ENCODE measurements at regions not wholly inside any gene's neighbourhood (a gene's known extent, or its start where the extent isn't known, plus 50 kb on each side); places are given as distances from the start of the nearest gene placed in this dataset.

DNA sequence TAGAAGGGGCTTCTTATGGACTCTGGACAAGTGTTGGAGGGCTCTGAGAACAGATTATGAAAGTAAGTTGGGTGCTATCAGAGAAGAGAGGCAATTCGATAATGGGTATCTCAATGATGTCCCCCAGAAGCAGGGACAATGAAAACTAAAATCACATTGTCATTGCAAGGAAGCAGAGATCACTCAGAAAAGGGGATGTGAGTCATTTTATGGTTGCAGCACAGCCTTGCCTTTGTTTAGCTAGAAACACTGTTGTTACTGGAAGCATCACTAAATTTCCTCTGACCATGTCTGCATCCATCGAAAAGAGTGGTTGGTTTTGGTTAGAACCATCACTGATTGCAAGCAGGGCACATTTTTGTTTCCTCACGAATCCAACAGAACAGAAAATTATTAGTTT, 246.8 kb upstream of the NWD2 start:
- Mint-ChIP-seq H3K4me3 (no peak overlapping the region), H3K27ac (no peak overlapping the region), H3K9me3 (peaks cover 3% of the 10 kb centered on the region), H3K27me3 (no peaks in the 10 kb centered on the region), H3K4me1 (ENCODE audit: low read depth) (no peaks in the 10 kb centered on the region), H3K36me3 (ENCODE audit: low read depth) (no peaks in the 10 kb centered on the region)
- intact Hi-C loops (cut with micrococcal nuclease) = no loop called here

DNA sequence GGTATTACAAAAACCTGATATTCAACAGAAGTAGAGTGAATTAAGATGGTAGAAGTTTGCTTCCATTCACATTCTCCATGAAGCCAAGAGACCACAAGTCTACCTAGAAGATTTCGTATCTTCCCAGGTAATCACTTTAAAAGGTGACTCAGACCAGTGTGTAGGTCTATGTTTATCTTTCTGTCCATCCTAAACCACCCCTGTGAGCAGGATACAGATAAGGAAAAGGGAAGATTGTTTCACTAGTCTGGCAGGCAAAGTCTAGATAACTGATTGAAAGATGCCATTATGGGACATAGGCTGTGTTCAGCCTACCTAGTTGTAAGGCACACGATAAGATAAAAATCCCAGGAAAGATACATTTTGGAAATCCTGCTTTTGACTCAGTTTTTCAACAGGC, 244.3 kb upstream of the NWD2 start:
- peaks cover 23% of the 10 kb centered on the region for H3K9me3 Mint-ChIP-seq

DNA sequence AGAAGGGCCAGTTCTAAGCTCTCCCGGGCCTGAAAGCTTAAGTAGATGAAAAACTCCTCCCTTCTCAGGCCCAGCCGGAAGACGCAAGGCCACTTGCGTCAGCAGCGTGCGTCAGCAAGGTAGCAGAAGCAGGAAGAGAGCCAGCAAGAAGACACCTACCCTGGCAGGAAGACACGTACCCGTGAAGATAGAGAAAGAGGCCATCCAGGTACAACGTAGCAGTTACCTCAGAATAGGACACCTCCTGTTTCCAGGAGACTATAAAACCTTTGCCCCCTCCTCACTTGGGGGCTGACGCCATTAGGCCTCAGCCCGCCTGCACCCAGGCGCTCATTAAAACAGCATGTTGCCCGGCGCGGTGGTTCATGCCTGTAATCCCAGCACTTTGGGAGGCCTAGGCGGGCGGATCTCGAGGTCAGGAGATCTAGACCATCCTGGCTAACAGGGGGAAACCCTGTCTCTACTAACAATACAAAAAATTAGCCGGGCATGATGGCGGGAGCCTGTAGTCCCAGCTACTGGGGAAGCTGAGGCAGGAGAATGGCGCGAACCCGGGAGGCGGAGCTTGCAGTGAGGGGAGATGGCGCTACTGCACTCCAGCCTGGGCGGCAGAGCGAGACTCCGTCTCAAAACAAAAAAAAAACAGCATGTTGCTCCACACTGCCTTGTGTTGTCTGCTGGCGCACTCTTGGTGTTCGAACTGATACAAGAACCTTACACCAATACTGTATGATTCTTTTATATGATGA, 242.7 kb upstream of the NWD2 start:
- Mint-ChIP-seq H3K27ac (no peak overlapping the region), H3K27me3 (no peaks in the 10 kb centered on the region), H3K4me3 (no peak overlapping the region), H3K9me3 (peaks cover 36% of the 10 kb centered on the region), H3K36me3 (ENCODE audit: low read depth) (no peaks in the 10 kb centered on the region), H3K4me1 (ENCODE audit: low read depth) (no peaks in the 10 kb centered on the region)
- intact Hi-C loops (cut with micrococcal nuclease) = no loop called here

More for the DNA sequence above, 244.3 kb upstream of the NWD2 start:
- no peak overlapping the region for H3K4me3 Mint-ChIP-seq
- H3K27ac Mint-ChIP-seq = no peak overlapping the region
- no peaks in the 10 kb centered on the region for H3K27me3 Mint-ChIP-seq
- intact Hi-C loops (cut with micrococcal nuclease) = no loop called here
- no peaks in the 10 kb centered on the region for H3K4me1 Mint-ChIP-seq (ENCODE audit: low read depth)
- no peaks in the 10 kb centered on the region for H3K36me3 Mint-ChIP-seq (ENCODE audit: low read depth)

DNA sequence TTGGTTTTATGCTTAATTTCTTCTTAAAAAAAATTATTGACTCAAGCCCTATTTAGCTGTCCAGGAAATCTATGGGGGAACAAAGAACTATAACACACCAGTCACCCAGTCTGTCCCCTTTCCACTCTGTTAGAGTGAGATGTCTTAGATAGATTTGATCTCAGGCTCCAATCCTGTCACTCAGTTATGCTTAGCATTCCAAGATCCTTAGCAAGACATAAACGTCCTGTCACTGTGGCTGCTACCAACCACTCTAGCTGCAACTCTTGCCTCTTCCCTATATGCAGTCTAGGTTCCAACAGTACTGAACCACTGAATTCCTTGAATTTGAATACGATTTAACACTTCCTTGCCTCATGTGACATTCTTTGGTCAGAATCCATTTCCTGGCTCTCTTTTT, 241.9 kb upstream of the NWD2 start:
- Mint-ChIP-seq H3K27me3 (no peaks in the 10 kb centered on the region), H3K27ac (no peak overlapping the region), H3K4me3 (no peak overlapping the region), H3K9me3 (peaks cover 36% of the 10 kb centered on the region), H3K36me3 (ENCODE audit: low read depth) (no peaks in the 10 kb centered on the region), H3K4me1 (ENCODE audit: low read depth) (no peaks in the 10 kb centered on the region)
- intact Hi-C loops (cut with micrococcal nuclease) = no loop called here

DNA sequence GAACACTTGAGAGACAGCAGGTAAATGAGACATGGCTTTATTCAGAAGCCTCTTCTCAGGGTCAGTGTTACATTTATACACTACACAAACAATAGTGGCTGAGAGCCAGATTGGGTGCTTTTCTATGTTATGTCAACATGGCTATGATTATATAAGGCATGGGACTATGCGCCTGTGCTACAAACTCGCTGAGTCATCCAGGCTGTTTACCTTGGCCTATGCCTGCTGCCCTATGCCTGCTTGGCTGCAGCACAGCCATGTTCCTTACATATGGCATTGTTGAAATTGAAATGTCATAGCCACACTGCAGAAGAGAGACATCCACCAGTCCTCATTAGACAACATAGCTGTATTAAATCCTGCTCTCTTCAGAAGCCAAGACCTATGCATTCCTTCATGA, 236.3 kb upstream of the NWD2 start:
- intact Hi-C loops (cut with micrococcal nuclease) = no loop called here
- no peak overlapping the region for H3K27ac Mint-ChIP-seq
- H3K36me3 Mint-ChIP-seq (ENCODE audit: low read depth) = no peaks in the 10 kb centered on the region
- peaks cover 28% of the 10 kb centered on the region for H3K9me3 Mint-ChIP-seq
- H3K4me1 Mint-ChIP-seq (ENCODE audit: low read depth) = no peaks in the 10 kb centered on the region
- H3K27me3 Mint-ChIP-seq = no peaks in the 10 kb centered on the region
- no peak overlapping the region for H3K4me3 Mint-ChIP-seq

DNA sequence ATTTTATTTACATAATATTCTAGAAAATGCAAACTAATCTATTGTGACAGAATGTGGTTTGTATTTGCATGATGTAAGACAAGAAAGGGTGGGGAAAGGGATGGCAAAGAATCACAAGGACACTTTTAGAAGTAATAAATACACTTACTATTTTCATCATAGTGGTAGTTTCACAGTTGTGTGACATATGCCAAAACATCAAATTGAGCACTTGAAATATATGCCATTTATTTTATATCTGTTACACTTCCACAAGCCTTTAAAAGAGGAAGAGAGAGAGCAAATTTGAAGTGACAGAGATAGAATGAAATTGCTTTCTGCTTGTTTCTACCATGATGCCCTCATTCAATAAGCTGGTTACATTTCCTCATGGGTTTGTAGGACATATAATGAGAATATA, 230.0 kb upstream of the NWD2 start:
- Mint-ChIP-seq H3K36me3 (ENCODE audit: low read depth) (no peaks in the 10 kb centered on the region), H3K4me3 (no peak overlapping the region), H3K27ac (no peak overlapping the region), H3K9me3 (no peaks in the 10 kb centered on the region), H3K27me3 (no peaks in the 10 kb centered on the region), H3K4me1 (ENCODE audit: low read depth) (no peaks in the 10 kb centered on the region)
- intact Hi-C loops (cut with micrococcal nuclease) = no loop called here

DNA sequence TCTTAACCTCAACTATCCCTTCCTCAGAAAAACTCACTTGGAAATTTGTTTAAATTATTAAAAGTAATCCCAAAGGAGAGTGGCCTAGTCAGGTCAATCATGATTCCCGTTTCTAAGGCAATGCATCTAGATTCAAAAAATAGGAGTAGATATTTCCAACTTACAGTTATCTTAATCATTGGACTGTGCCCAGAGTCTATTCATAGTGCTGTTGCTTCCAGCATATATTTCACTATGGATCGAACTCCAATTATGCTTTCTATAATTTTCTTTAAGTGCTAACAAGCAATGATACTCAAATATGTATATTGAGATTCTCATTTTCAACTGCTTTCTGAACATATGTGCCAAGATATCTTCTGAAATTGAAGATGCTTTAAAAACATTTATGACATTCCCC, 229.2 kb upstream of the NWD2 start:
- intact Hi-C loops (cut with micrococcal nuclease) = no loop called here
- H3K4me1 Mint-ChIP-seq (ENCODE audit: low read depth) = no peaks in the 10 kb centered on the region
- H3K36me3 Mint-ChIP-seq (ENCODE audit: low read depth) = no peaks in the 10 kb centered on the region
- H3K27ac Mint-ChIP-seq = no peak overlapping the region
- no peaks in the 10 kb centered on the region for H3K9me3 Mint-ChIP-seq
- H3K27me3 Mint-ChIP-seq = no peaks in the 10 kb centered on the region
- no peak overlapping the region for H3K4me3 Mint-ChIP-seq

DNA sequence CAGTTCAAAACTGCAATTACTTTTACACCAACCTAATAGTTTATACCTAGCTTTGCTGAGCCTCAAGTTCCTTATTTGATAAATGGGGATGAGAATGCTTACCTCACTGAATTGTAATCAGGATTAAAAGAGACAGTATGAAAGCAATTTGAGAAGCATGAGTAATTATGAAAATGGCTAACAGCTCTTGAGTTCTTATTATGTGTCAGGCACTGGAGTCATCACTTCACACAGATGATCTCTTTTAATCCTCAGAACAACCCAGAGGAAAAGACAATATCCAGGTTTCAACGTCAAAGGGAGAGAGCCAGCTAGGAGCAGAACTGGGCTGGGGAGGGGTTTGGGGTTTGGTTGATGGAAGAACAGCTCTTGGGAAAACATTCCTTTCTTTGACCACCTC, 221.0 kb upstream of the NWD2 start:
- intact Hi-C loops (cut with micrococcal nuclease) = no loop called here
- Mint-ChIP-seq H3K27me3 (no peaks in the 10 kb centered on the region), H3K4me3 (no peak overlapping the region), H3K36me3 (ENCODE audit: low read depth) (no peaks in the 10 kb centered on the region), H3K9me3 (peaks cover 40% of the 10 kb centered on the region), H3K27ac (no peak overlapping the region), H3K4me1 (ENCODE audit: low read depth) (no peaks in the 10 kb centered on the region)

DNA sequence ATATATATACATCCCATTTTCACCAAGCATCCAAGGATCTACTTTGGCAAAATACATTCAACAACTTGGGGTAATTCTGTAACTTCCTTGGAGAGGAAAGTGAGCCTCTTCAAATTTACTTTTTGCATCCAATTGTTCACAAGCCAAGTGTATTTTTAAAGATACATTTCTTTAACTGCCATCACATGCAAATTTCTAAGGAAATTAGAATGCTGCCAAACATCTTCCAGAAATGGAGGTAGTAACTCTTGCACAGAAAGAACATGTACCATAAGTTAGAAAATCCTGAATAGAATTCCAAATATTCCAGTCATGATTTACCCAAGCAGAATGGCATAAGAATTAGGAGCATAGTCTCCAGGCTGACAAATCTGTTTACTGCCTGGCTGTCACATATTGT, 220.5 kb upstream of the NWD2 start:
- Mint-ChIP-seq H3K27me3 (no peaks in the 10 kb centered on the region), H3K4me3 (no peak overlapping the region), H3K36me3 (ENCODE audit: low read depth) (no peaks in the 10 kb centered on the region), H3K4me1 (ENCODE audit: low read depth) (no peaks in the 10 kb centered on the region), H3K27ac (no peak overlapping the region), H3K9me3 (peaks cover 45% of the 10 kb centered on the region)
- intact Hi-C loops (cut with micrococcal nuclease) = no loop called here

DNA sequence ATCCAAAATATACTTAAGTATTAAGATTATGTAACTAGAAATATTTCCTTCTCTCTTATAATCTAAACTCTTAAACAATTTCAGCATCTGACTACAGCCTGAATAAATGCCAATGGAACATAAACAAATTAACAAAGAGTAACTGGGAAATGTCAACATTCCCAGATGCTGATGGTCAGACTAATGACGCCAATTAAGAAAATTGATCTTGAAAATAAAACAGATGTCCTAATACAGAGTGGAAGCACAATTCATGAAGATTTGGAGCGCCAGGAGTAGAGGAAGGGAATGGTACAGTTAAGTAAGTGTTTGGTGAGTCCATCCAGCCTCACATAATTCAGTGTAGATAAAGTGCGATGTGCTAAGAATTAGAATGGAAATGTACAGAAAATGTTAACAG, 203.7 kb upstream of the NWD2 start:
- Mint-ChIP-seq H3K27me3 (no peaks in the 10 kb centered on the region), H3K36me3 (ENCODE audit: low read depth) (no peaks in the 10 kb centered on the region), H3K9me3 (peaks cover 28% of the 10 kb centered on the region), H3K4me1 (ENCODE audit: low read depth) (no peaks in the 10 kb centered on the region), H3K4me3 (no peak overlapping the region), H3K27ac (no peak overlapping the region)
- intact Hi-C loops (cut with micrococcal nuclease) = no loop called here

DNA sequence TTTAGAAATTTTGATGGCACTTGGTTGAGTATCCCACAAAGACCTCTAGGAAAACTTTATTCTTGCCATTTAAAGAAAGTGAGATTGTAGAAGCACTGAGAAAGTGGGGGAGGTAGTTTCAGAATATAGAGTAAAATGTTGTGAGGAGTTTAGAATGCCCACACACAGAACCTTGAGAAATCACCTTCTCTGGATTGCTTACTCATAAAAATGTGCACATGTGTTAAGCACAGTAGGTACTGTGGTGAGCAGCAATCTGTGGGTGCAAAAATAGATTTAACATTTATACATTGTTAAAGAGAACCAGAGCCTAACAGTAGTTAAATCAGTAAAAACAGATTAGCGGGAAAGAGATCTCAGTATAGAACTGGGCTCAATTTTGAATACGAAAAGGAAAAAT, 201.2 kb upstream of the NWD2 start:
- H3K36me3 Mint-ChIP-seq (ENCODE audit: low read depth) = no peaks in the 10 kb centered on the region
- no peak overlapping the region for H3K4me3 Mint-ChIP-seq
- H3K27ac Mint-ChIP-seq = no peak overlapping the region
- H3K9me3 Mint-ChIP-seq = peaks cover 28% of the 10 kb centered on the region
- no peaks in the 10 kb centered on the region for H3K27me3 Mint-ChIP-seq
- no peaks in the 10 kb centered on the region for H3K4me1 Mint-ChIP-seq (ENCODE audit: low read depth)
- intact Hi-C loops (cut with micrococcal nuclease) = no loop called here

DNA sequence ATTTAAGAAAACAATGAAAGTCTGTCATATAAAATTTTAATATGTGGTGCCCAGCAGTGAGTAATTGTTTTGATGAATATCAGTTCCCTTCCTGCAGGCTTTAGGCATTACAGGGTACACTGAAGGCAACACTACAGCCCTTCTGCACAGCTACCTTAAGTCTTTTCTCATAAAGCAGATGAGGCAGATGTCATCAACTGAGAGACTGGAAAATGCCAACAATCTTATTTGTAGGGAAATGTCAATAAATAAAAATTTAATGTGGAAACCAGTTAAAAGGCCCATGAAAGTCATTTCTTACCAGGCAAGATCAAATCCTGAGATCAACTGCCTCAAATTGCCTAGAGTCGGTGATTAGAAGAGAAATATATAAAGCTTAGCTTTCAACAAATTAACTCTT, 193.4 kb upstream of the NWD2 start:
- H3K27me3 Mint-ChIP-seq = no peaks in the 10 kb centered on the region
- H3K36me3 Mint-ChIP-seq (ENCODE audit: low read depth) = no peaks in the 10 kb centered on the region
- no peak overlapping the region for H3K4me3 Mint-ChIP-seq
- H3K4me1 Mint-ChIP-seq (ENCODE audit: low read depth) = no peaks in the 10 kb centered on the region
- intact Hi-C loops (cut with micrococcal nuclease) = no loop called here
- no peaks in the 10 kb centered on the region for H3K9me3 Mint-ChIP-seq
- H3K27ac Mint-ChIP-seq = no peak overlapping the region

DNA sequence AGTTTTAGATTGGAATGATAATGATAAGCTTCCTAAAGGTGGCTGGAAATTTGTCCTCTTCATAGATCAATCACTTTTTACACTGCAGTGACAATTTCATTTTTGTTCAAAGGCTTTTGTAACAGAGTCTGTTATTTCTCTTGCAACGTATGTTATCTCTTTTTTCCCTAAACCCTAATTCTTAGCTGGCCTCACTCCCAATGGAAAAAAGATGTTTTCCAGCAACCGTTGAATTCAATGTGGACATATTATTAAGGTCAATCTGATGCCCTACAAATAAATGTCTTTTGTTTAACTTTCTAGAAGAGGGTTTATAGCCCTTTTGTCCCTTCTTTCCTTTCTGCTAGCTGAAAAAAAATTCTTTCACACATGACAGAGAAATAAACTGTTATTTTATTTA, 192.7 kb upstream of the NWD2 start:
- intact Hi-C loops (cut with micrococcal nuclease) = no loop called here
- Mint-ChIP-seq H3K27ac (no peak overlapping the region), H3K4me1 (ENCODE audit: low read depth) (no peaks in the 10 kb centered on the region), H3K36me3 (ENCODE audit: low read depth) (no peaks in the 10 kb centered on the region), H3K4me3 (no peak overlapping the region), H3K27me3 (no peaks in the 10 kb centered on the region), H3K9me3 (no peaks in the 10 kb centered on the region)

DNA sequence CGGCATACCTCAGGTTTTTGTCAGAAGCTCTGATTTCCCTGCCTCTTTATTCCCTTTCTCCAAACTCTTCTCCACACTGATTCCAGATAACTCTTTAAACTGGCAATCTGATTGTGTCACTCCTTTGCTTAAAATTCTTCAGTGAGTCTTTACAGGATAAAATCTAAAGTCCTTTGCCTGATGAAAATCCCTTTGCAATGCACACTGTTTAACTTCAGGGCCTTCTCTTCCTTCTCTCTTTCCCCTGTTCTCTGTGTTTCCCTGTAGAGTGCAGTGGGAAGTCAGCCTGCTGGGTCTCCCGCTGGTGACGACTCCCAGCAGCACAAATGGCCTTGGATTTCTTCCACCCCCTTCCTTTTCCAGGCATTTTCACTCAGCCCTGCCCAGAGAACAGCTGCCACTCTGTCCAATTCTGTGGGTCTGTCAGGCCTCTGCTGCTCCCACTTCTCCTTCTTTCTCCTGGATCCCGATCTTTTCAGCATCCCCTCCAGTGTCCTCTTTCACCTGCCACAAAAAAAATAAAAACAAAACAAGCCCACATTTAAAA, 189.9 kb upstream of the NWD2 start:
- no peaks in the 10 kb centered on the region for H3K36me3 Mint-ChIP-seq (ENCODE audit: low read depth)
- H3K27ac Mint-ChIP-seq = no peak overlapping the region
- intact Hi-C loops (cut with micrococcal nuclease) = no loop called here
- no peak overlapping the region for H3K4me3 Mint-ChIP-seq
- no peaks in the 10 kb centered on the region for H3K27me3 Mint-ChIP-seq
- H3K9me3 Mint-ChIP-seq = no peaks in the 10 kb centered on the region
- no peaks in the 10 kb centered on the region for H3K4me1 Mint-ChIP-seq (ENCODE audit: low read depth)

DNA sequence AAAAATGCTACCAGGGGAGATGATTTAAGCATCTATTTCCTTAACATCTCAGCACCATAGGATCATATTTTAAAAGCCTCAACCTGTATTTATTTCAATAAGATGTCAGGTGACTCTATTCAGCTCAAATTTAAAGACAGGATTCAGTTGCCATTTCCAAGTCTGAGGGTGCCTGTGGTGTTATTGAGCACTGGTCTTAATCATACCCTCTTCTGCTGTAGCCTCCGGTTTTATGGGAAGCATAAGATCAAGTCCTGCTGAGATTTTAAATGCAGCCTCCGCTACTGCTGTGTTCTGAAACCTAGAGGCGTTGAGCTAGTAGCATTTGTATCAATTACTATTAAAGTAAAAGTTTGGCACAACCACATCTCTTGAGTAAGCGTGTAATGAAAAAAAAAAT, 185.7 kb upstream of the NWD2 start:
- Mint-ChIP-seq H3K27me3 (no peaks in the 10 kb centered on the region), H3K4me1 (ENCODE audit: low read depth) (no peaks in the 10 kb centered on the region), H3K9me3 (no peaks in the 10 kb centered on the region), H3K27ac (no peak overlapping the region), H3K4me3 (no peak overlapping the region), H3K36me3 (ENCODE audit: low read depth) (no peaks in the 10 kb centered on the region)
- intact Hi-C loops (cut with micrococcal nuclease) = no loop called here
